ENCODE measurements at regions not wholly inside any gene's neighbourhood (a gene's known extent, or its start where the extent isn't known, plus 50 kb on each side); places are given as distances from the start of the nearest gene placed in this dataset.
A peak's percentile ranks its signal among the peaks of the same experiment; 100 is the strongest.
"Not testable (repeated sequence)": the region's sequence is repeated elsewhere in the genome, so short reads cannot be mapped to it uniquely, and the experiment has no call there.

DNA sequence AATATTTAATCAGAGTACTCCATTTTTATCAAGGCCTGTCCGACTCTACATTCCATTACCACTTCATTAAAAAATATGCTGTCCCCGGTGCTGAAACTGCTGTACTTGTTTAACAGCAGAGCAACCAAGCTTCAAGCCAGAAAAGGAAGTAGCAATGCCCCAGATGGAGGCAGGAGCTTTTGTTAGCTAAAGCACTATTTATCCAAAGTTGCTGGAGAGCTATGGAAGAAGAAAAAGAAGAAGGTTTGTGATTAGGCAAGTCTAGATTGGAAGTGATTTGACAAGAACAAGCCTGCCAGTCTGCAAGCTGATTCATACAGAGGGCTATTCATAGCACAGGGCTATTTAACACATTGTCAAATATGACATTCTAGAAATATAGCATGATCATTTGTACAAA is 160.9 kb upstream of the SPTLC3 start:
- Mint-ChIP-seq H3K27me3 (ENCODE audit: insufficient read depth, unreplicated experiment) (peaks cover 22% of the 10 kb centered on the region), H3K9me3 (ENCODE audit: unreplicated experiment) (no peaks in the 10 kb centered on the region), H3K36me3 (ENCODE audit: insufficient read depth, unreplicated experiment) (no peaks in the 10 kb centered on the region), H3K4me3 (ENCODE audit: unreplicated experiment) (no peak overlapping the region), H3K27ac (ENCODE audit: low read depth, unreplicated experiment) (no peak overlapping the region), H3K4me1 (ENCODE audit: insufficient read depth, unreplicated experiment) (no peaks in the 10 kb centered on the region)
- TF ChIP-seq, protein P1, sequence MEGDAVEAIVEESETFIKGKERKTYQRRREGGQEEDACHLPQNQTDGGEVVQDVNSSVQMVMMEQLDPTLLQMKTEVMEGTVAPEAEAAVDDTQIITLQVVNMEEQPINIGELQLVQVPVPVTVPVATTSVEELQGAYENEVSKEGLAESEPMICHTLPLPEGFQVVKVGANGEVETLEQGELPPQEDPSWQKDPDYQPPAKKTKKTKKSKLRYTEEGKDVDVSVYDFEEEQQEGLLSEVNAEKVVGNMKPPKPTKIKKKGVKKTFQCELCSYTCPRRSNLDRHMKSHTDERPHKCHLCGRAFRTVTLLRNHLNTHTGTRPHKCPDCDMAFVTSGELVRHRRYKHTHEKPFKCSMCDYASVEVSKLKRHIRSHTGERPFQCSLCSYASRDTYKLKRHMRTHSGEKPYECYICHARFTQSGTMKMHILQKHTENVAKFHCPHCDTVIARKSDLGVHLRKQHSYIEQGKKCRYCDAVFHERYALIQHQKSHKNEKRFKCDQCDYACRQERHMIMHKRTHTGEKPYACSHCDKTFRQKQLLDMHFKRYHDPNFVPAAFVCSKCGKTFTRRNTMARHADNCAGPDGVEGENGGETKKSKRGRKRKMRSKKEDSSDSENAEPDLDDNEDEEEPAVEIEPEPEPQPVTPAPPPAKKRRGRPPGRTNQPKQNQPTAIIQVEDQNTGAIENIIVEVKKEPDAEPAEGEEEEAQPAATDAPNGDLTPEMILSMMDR (IDR thresholded peaks at IDR 0.05; ENCODE audit: unreplicated experiment) = no peak
- DNase-seq (ENCODE audit: unreplicated experiment) = peak; percentile 45
- ChIA-PET POLR2A (no interaction called here), CTCF (interaction anchor here (0.6 to 0.7 kb wide), 2 partner anchors 52 to 978 kb away, joined by 3 read pairs; no protein-coding TSS in a partner anchor)
- no TSS peak for BruUV-seq (replicated peaks)
- intact Hi-C loops (cut with micrococcal nuclease) = no loop called here

DNA sequence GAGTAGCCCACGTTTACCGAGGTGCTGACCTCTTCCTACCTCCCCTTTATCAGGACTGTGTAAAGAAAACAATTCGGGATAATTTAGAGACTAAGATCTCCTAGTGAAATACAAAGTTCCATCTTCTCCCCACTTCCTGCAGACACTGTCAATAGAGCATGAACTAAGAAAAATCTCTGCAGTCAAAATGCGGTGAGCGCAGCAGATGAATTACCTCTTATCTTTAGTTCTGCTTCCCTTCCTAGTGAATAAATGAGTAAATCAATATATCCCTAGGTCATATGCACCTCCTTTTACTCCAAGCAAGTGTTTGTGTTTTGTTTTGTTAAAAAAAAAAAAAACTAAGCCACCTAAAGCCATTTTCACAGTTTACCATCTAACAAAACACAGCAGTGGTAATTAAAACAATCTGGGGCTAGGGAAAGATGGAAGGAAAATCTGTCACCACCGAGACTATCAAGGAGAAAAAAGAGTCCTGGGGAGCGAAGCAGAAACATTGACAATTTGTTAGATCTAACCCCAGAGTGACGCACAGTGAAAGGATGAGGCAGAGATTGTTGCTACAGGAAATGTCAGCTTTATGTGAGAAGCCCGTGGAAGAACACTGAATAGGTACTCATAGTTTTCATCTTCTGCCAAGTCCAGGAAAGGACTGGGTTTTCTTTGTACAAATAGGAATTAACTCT is 159.4 kb upstream of the SPTLC3 start:
- Mint-ChIP-seq H3K4me3 (ENCODE audit: unreplicated experiment) (no peak overlapping the region), H3K27me3 (ENCODE audit: insufficient read depth, unreplicated experiment) (peaks cover 18% of the 10 kb centered on the region), H3K9me3 (ENCODE audit: unreplicated experiment) (no peaks in the 10 kb centered on the region), H3K4me1 (ENCODE audit: insufficient read depth, unreplicated experiment) (no peaks in the 10 kb centered on the region), H3K27ac (ENCODE audit: low read depth, unreplicated experiment) (no peak overlapping the region), H3K36me3 (ENCODE audit: insufficient read depth, unreplicated experiment) (no peaks in the 10 kb centered on the region)
- POLR2A ChIA-PET = no interaction called here
- no peak for DNase-seq (ENCODE audit: unreplicated experiment)
- CTCF ChIA-PET = no interaction called here
- BruUV-seq (replicated peaks) = no TSS peak
- TF ChIP-seq, protein P1 (IDR thresholded peaks at IDR 0.05; ENCODE audit: unreplicated experiment) = no peak
- intact Hi-C loops (cut with micrococcal nuclease) = no loop called here

DNA sequence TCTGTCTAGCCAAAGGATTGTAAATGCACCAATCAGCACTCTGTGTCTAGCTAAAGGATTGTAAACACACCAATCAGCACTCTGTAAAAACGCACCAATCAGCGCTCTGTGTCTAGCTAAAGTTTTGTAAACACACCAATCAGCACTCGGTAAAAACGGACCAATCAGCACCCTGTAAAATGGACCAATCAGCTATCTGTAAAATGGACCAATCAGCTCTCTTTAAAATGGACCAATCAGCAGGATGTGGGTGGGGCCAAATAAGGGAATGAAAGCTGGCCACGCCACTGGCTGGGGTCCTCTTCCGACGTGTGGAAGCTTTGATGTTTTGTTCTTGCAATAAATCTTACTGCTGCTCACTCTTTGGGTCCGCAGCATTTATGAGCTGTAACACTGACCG is 151.1 kb upstream of the SPTLC3 start:
- H3K27me3 Mint-ChIP-seq (ENCODE audit: insufficient read depth, unreplicated experiment); H3K4me3 Mint-ChIP-seq (ENCODE audit: unreplicated experiment); H3K4me1 Mint-ChIP-seq (ENCODE audit: insufficient read depth, unreplicated experiment); H3K9me3 Mint-ChIP-seq (ENCODE audit: unreplicated experiment); H3K27ac Mint-ChIP-seq (ENCODE audit: low read depth, unreplicated experiment); POLR2A ChIA-PET; BruUV-seq (replicated peaks); intact Hi-C loops (cut with micrococcal nuclease); DNase-seq (ENCODE audit: unreplicated experiment); H3K36me3 Mint-ChIP-seq (ENCODE audit: insufficient read depth, unreplicated experiment): not testable (repeated sequence)
- CTCF ChIA-PET = interaction anchor here (1.0 kb wide), 1 partner anchor 1180 kb away, joined by 4 read pairs; no protein-coding TSS in a partner anchor

DNA sequence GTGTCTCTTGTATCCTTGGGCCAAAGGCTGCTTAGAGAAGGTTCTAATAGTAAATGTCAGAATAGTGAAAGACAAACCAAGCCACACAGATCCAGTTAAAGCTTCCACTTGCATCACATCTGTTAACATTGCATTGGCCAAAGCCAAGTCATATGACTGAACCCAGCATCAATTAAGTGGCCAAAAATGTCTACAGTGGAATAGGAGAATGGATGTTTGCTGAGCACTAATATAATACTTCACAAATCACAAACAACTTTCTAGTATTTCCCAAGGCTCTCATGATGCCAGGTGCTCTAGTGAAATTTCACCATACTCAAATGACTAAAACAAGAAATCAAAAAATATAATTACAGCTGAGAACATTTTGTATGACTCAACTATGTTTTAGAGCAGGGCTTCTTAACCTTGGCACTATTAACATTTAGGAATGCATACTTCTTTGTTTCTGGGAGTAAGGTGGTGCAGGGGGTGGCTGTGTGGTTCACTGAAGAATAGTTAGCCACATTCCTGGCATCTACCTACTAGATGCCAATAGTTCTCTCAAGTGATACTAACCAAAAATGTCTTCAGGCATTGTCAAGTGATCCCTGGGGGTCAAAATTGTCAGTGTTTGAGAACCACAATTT is 148.0 kb upstream of the SPTLC3 start:
- H3K27me3 Mint-ChIP-seq (ENCODE audit: insufficient read depth, unreplicated experiment) = no peaks in the 10 kb centered on the region
- no peaks in the 10 kb centered on the region for H3K36me3 Mint-ChIP-seq (ENCODE audit: insufficient read depth, unreplicated experiment)
- H3K4me1 Mint-ChIP-seq (ENCODE audit: insufficient read depth, unreplicated experiment) = no peaks in the 10 kb centered on the region
- peak; percentile 14 for DNase-seq (ENCODE audit: unreplicated experiment)
- H3K27ac Mint-ChIP-seq (ENCODE audit: low read depth, unreplicated experiment) = no peak overlapping the region
- BruUV-seq (replicated peaks) = no TSS peak
- TF ChIP-seq, protein P1 (IDR thresholded peaks at IDR 0.05; ENCODE audit: unreplicated experiment) = no peak
- no peak overlapping the region for H3K4me3 Mint-ChIP-seq (ENCODE audit: unreplicated experiment)
- CTCF ChIA-PET = no interaction called here
- POLR2A ChIA-PET = no interaction called here
- H3K9me3 Mint-ChIP-seq (ENCODE audit: unreplicated experiment) = peaks cover 7% of the 10 kb centered on the region
- intact Hi-C loops (cut with micrococcal nuclease) = no loop called here

Data from MCF 10A (cell line).